ENCODE measurements at regions not wholly inside any gene's neighbourhood (a gene's known extent, or its start where the extent isn't known, plus 50 kb on each side); places are given as distances from the start of the nearest gene placed in this dataset.

GRCh38 chr11:114846416-114846791 lies 168.1 kb downstream of the NXPE2 start:
- TF ChIP-seq CTCF (IDR thresholded peaks at IDR 0.05) (no peak), POLR2A (IDR thresholded peaks at IDR 0.05) (no peak)

All from breast epithelium (tissue), 3 donors.